ENCODE measurements at regions not wholly inside any gene's neighbourhood (a gene's known extent, or its start where the extent isn't known, plus 50 kb on each side); places are given as distances from the start of the nearest gene placed in this dataset.

DNA sequence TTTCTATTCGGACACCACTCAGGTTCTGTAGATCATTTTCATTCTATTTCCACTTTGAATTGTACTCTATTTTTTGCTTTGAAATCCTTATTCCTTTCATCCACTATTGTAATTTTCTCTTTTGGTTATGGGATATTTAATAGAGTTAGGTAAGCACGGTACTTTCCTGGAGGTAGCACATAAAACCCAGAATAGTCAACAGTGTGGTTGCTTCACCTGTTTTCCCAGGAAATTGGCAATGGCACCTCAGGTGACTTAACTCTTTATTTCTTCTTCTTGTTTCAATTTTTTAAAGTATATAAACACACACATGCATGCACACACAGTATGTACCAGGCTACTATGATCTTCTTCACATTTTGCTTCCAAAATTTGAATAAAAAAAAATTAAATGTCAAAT is 682.0 kb upstream of the TMEFF2 start:
- TF ChIP-seq EP300 (IDR thresholded peaks at IDR 0.05; ENCODE audit: borderline replicate concordance in 1 of 2, low read depth in 1 of 2, low read length in 1 of 2), result no peak
- no peak for TF ChIP-seq IRF3 (IDR thresholded peaks at IDR 0.05; ENCODE audit: low read depth, low read length)
- no peak for TF ChIP-seq CHD2 (IDR thresholded peaks at IDR 0.05; ENCODE audit: low read length, partially characterized antibody)
- no peak for TF ChIP-seq YY1 (IDR thresholded peaks at IDR 0.05; ENCODE audit: low read depth)
- TF ChIP-seq, protein P1, sequence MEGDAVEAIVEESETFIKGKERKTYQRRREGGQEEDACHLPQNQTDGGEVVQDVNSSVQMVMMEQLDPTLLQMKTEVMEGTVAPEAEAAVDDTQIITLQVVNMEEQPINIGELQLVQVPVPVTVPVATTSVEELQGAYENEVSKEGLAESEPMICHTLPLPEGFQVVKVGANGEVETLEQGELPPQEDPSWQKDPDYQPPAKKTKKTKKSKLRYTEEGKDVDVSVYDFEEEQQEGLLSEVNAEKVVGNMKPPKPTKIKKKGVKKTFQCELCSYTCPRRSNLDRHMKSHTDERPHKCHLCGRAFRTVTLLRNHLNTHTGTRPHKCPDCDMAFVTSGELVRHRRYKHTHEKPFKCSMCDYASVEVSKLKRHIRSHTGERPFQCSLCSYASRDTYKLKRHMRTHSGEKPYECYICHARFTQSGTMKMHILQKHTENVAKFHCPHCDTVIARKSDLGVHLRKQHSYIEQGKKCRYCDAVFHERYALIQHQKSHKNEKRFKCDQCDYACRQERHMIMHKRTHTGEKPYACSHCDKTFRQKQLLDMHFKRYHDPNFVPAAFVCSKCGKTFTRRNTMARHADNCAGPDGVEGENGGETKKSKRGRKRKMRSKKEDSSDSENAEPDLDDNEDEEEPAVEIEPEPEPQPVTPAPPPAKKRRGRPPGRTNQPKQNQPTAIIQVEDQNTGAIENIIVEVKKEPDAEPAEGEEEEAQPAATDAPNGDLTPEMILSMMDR (IDR thresholded peaks at IDR 0.05), result no peak
- TF ChIP-seq, protein P2, sequence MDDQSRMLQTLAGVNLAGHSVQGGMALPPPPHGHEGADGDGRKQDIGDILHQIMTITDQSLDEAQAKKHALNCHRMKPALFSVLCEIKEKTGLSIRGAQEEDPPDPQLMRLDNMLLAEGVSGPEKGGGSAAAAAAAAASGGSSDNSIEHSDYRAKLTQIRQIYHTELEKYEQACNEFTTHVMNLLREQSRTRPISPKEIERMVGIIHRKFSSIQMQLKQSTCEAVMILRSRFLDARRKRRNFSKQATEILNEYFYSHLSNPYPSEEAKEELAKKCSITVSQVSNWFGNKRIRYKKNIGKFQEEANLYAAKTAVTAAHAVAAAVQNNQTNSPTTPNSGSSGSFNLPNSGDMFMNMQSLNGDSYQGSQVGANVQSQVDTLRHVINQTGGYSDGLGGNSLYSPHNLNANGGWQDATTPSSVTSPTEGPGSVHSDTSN (IDR thresholded peaks at IDR 0.05), result no peak
- no peak for TF ChIP-seq MAX (IDR thresholded peaks at IDR 0.05; ENCODE audit: low read depth)
- no peak for TF ChIP-seq RFX5 (IDR thresholded peaks at IDR 0.05; ENCODE audit: low read length)
- TF ChIP-seq POLR2AphosphoS5 (IDR thresholded peaks at IDR 0.05; ENCODE audit: low read depth, low read length), result no peak
- TF ChIP-seq SMC3 (IDR thresholded peaks at IDR 0.05; ENCODE audit: low read depth, low read length), result no peak
- TF ChIP-seq GABPA (IDR thresholded peaks at IDR 0.05; ENCODE audit: low read depth), result no peak
- TF ChIP-seq RXRA (IDR thresholded peaks at IDR 0.05; ENCODE audit: borderline replicate concordance, low read depth), result no peak
- TF ChIP-seq FOSL2 (IDR thresholded peaks at IDR 0.05; ENCODE audit: borderline replicate concordance, low read depth), result no peak
- TF ChIP-seq GATA2 (CRISPR knock-in tag; IDR thresholded peaks at IDR 0.05), result no peak
